HepG2 (cell line): ENCODE measurements at regions not wholly inside any gene's neighbourhood (a gene's known extent, or its start where the extent isn't known, plus 50 kb on each side); places are given as distances from the start of the nearest gene placed in this dataset.

Experiments used
- EP300 ChIP-seq, 3 experiments: sonication (generic) in 1 of 3; formaldehyde crosslinking in 1 of 3; IDR thresholded peaks; 2 replicates each; pipeline versions ENCODE4 v1.5.1 to v1.6.1; 2011 to 2020; ENCODE audit warnings: low read depth in 2 of 3, low read length in 2 of 3, borderline replicate concordance in 1 of 3, improper control_type of control experiment in 1 of 3, mild to moderate bottlenecking in 1 of 3, missing genetic modification reagents in 1 of 3, moderate library complexity in 1 of 3
- REPIN1 ChIP-seq: sonication (generic); formaldehyde crosslinking; IDR thresholded peaks from 2 replicates; pipeline ENCODE4 v1.8.0; 2022; ENCODE audit warnings: missing genetic modification reagents, low read depth, mild to moderate bottlenecking, borderline replicate concordance
- RORA ChIP-seq: sonication (generic); formaldehyde crosslinking; IDR thresholded peaks from 2 replicates; pipeline ENCODE4 v1.5.0; 2020; ENCODE audit warnings: mild to moderate bottlenecking, missing genetic modification reagents, moderate library complexity
- SRSF9 ChIP-seq: fragments of 200-400 bp; formaldehyde crosslinking; IDR thresholded peaks from 2 replicates; pipeline ENCODE4 v1.6.1; 2018; ENCODE audit warnings: borderline replicate concordance, mild to moderate bottlenecking, low read depth, low read length; ENCODE audit not compliant: insufficient read depth, poor library complexity, severe bottlenecking
- ZFX ChIP-seq: sonication (generic); formaldehyde crosslinking; IDR thresholded peaks from 2 replicates; pipeline ENCODE4 v1.4.0; 2020; ENCODE audit warnings: mild to moderate bottlenecking, low read depth, missing genetic modification reagents, moderate library complexity
- ZNF670 ChIP-seq: sonication (generic); formaldehyde crosslinking; IDR thresholded peaks from 2 replicates; pipeline ENCODE4 v1.8.0; 2022; ENCODE audit warnings: mild to moderate bottlenecking, missing genetic modification reagents, borderline replicate concordance
- TF ChIP-seq, protein P1 (sequence below): sonication (generic); formaldehyde crosslinking; IDR thresholded peaks from 2 replicates; pipeline ENCODE4 v1.5.0; 2020; ENCODE audit warnings: mild to moderate bottlenecking, missing genetic modification reagents, moderate library complexity
- TF ChIP-seq, protein P2 (sequence below): sonication (generic); formaldehyde crosslinking; IDR thresholded peaks from 2 replicates; pipeline ENCODE4 v1.4.0; 2020; ENCODE audit warnings: mild to moderate bottlenecking, missing genetic modification reagents
- TF ChIP-seq, protein P3 (sequence below), 2 experiments: sonication (generic) in 1 of 2; formaldehyde crosslinking in 1 of 2; IDR thresholded peaks; 2 replicates each; pipeline versions ENCODE4 v1.5.1 to v1.6.1; 2011 to 2020; ENCODE audit warnings: borderline replicate concordance in 1 of 2, low read depth in 1 of 2, low read length in 1 of 2, mild to moderate bottlenecking in 1 of 2, missing genetic modification reagents in 1 of 2, moderate library complexity in 1 of 2

DNA sequence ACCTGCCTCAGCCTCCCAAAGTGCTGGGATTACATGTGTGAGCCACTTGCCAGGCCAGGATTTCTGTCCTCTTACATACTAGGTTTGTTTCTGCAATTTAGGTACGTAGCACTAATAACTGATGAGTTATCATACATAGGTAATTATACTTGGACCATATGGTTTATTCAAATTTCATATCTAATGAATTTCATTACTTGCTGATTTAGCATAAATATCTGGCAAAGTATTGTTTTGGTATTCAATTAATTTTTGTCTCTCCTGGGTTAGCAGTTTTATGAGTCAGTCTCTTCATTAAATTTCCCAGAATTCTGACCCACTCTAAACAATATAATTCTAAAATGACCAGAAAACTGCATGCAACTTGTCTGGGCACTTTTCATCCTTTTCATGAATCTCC is 2146.5 kb downstream of the TP53TG3F start:
- TF ChIP-seq, protein P1, sequence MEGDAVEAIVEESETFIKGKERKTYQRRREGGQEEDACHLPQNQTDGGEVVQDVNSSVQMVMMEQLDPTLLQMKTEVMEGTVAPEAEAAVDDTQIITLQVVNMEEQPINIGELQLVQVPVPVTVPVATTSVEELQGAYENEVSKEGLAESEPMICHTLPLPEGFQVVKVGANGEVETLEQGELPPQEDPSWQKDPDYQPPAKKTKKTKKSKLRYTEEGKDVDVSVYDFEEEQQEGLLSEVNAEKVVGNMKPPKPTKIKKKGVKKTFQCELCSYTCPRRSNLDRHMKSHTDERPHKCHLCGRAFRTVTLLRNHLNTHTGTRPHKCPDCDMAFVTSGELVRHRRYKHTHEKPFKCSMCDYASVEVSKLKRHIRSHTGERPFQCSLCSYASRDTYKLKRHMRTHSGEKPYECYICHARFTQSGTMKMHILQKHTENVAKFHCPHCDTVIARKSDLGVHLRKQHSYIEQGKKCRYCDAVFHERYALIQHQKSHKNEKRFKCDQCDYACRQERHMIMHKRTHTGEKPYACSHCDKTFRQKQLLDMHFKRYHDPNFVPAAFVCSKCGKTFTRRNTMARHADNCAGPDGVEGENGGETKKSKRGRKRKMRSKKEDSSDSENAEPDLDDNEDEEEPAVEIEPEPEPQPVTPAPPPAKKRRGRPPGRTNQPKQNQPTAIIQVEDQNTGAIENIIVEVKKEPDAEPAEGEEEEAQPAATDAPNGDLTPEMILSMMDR (CRISPR knock-in tag): no peak
- no peak for TF ChIP-seq REPIN1
- TF ChIP-seq, protein P2, sequence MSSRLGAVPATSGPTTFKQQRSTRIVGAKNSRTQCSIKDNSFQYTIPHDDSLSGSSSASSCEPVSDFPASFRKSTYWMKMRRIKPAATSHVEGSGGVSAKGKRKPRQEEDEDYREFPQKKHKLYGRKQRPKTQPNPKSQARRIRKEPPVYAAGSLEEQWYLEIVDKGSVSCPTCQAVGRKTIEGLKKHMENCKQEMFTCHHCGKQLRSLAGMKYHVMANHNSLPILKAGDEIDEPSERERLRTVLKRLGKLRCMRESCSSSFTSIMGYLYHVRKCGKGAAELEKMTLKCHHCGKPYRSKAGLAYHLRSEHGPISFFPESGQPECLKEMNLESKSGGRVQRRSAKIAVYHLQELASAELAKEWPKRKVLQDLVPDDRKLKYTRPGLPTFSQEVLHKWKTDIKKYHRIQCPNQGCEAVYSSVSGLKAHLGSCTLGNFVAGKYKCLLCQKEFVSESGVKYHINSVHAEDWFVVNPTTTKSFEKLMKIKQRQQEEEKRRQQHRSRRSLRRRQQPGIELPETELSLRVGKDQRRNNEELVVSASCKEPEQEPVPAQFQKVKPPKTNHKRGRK (CRISPR knock-in tag): no peak
- TF ChIP-seq ZFX (CRISPR knock-in tag): no peak
- no peak for TF ChIP-seq EP300 (IDR thresholded peaks at IDR 0.05; ENCODE audit: low read depth in 2 of 2, low read length in 2 of 2)
- TF ChIP-seq EP300 (CRISPR knock-in tag; IDR thresholded peaks at IDR 0.05; ENCODE audit: borderline replicate concordance): no peak
- TF ChIP-seq, protein P3, sequence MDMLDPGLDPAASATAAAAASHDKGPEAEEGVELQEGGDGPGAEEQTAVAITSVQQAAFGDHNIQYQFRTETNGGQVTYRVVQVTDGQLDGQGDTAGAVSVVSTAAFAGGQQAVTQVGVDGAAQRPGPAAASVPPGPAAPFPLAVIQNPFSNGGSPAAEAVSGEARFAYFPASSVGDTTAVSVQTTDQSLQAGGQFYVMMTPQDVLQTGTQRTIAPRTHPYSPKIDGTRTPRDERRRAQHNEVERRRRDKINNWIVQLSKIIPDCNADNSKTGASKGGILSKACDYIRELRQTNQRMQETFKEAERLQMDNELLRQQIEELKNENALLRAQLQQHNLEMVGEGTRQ (IDR thresholded peaks at IDR 0.05; ENCODE audit: low read depth, low read length): no peak
- TF ChIP-seq, protein P3 (CRISPR knock-in tag; IDR thresholded peaks at IDR 0.05; ENCODE audit: borderline replicate concordance): no peak
- no peak for TF ChIP-seq RORA (CRISPR knock-in tag)
- no peak for TF ChIP-seq SRSF9
- TF ChIP-seq ZNF670: no peak
